ENCODE measurements at regions not wholly inside any gene's neighbourhood (a gene's known extent, or its start where the extent isn't known, plus 50 kb on each side); places are given as distances from the start of the nearest gene placed in this dataset.

DNA sequence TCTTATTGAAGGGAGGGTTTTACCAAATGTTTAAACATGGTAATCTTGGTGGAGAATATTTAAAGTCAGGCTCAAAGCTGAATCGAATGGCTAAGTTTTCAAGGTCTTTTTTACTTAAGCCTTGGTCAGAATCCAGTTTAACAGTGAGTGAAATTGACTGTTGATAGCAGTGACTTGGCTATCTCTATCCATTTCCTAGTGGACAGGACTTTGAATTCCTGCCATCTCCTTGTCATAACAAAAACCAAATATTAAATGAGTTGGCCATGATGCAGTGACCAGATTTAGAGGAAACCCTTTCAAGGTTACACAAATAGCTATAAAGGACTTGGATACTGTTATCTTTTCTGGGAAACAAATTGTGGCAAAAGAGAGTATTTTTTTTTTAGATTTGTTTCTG, 92.0 kb downstream of the JRKL start:
- H3K4me3 ChIP-seq, result no peak overlapping the region
- H2AFZ ChIP-seq (ENCODE audit: low read depth, low read length), result no peak overlapping the region
- TF ChIP-seq KDM1A (IDR thresholded peaks at IDR 0.05) (0 out of 4 replicates have a peak, but pooled peaks have one; percentile 18 to 20), NFIC (IDR thresholded peaks at IDR 0.05) (0 out of 2 replicates have a peak, but pooled peaks have one; percentile 18), HIVEP1 (CRISPR knock-in tag; IDR thresholded peaks at IDR 0.05) (no peak), MEIS2 (IDR thresholded peaks at IDR 0.05; ENCODE audit: partially characterized antibody) (peak; percentile 51)
- TF ChIP-seq, protein P1, sequence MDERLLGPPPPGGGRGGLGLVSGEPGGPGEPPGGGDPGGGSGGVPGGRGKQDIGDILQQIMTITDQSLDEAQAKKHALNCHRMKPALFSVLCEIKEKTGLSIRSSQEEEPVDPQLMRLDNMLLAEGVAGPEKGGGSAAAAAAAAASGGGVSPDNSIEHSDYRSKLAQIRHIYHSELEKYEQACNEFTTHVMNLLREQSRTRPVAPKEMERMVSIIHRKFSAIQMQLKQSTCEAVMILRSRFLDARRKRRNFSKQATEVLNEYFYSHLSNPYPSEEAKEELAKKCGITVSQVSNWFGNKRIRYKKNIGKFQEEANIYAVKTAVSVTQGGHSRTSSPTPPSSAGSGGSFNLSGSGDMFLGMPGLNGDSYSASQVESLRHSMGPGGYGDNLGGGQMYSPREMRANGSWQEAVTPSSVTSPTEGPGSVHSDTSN (CRISPR knock-in tag; IDR thresholded peaks at IDR 0.05; ENCODE audit: low read depth), result no peak
- TF ChIP-seq, protein P1 (tag; conservative IDR thresholded peaks at IDR 0.05; ENCODE audit: low read depth), result peak; percentile 82
- peaks cover 0 to 22% of the 10 kb centered on the region in 2 experiments; a peak in 3 of 5 replicates for H3K4me1 ChIP-seq (replicated peaks in 1 of 2; ENCODE audit: control insufficient read depth in 2 of 2, insufficient read depth in 2 of 2, low read length in 2 of 2)
- FAIRE-seq (no peak), ATAC-seq (peak; percentile 14; the same call in 1 of the 3 replicates), DNase-seq (ENCODE audit: extremely low read depth in 1 of 4, low spot score in 3 of 4) (no peak)
- H4K20me1 ChIP-seq (replicated peaks; ENCODE audit: control insufficient read depth, insufficient read depth, low read length), result no peaks in the 10 kb centered on the region
- ChIA-PET CTCF (ENCODE audit: low intra/inter-chr PET ratio) (no interaction called here), POLR2A (no interaction called here)
- peak overlapping the region; percentile 51; the same call in 1 of the 3 replicates for H3K27ac ChIP-seq (ENCODE audit: extremely low read depth, low read depth, low read length)
- no TSS peak for BruUV-seq (replicated peaks)
- 6% methylated on average over 1 of the region's 1 CpG for WGBS (ENCODE audit: insufficient coverage, low coverage, missing lambda C conversion rate)
- H3K27me3 ChIP-seq (ENCODE audit: control insufficient read depth in 2 of 2, insufficient read depth in 2 of 2, low read length in 2 of 2), result no peaks in the 10 kb centered on the region
- H3K79me2 ChIP-seq (ENCODE audit: control insufficient read depth, insufficient read depth, low read length), result peaks cover 15% of the 10 kb centered on the region
- intact Hi-C loops (cut with micrococcal nuclease) (no loop called here), in situ Hi-C loops (cut with MboI) (no loop called here)
- no peaks in the 10 kb centered on the region; the same call in 1 of the 2 replicates for H3K9me3 ChIP-seq (replicated peaks; ENCODE audit: control insufficient read depth, insufficient read depth, low read depth, low read length)
- no peak overlapping the region for H3K9ac ChIP-seq (ENCODE audit: insufficient read depth in 1 of 2, low read depth in 2 of 2, low read length in 2 of 2)
- no peak overlapping the region for H3K4me2 ChIP-seq (ENCODE audit: insufficient read depth, low read length)
- peaks cover 6% of the 10 kb centered on the region; the same call in 1 of the 3 replicates for H3K36me3 ChIP-seq (ENCODE audit: control insufficient read depth, insufficient read depth, low read length)
- no peaks in the 10 kb centered on the region for H3K9me1 ChIP-seq (ENCODE audit: control insufficient read depth, insufficient read depth, low read length)

Data from K562 (cell line).